ENCODE measurements at regions not wholly inside any gene's neighbourhood (a gene's known extent, or its start where the extent isn't known, plus 50 kb on each side); places are given as distances from the start of the nearest gene placed in this dataset.

DNA sequence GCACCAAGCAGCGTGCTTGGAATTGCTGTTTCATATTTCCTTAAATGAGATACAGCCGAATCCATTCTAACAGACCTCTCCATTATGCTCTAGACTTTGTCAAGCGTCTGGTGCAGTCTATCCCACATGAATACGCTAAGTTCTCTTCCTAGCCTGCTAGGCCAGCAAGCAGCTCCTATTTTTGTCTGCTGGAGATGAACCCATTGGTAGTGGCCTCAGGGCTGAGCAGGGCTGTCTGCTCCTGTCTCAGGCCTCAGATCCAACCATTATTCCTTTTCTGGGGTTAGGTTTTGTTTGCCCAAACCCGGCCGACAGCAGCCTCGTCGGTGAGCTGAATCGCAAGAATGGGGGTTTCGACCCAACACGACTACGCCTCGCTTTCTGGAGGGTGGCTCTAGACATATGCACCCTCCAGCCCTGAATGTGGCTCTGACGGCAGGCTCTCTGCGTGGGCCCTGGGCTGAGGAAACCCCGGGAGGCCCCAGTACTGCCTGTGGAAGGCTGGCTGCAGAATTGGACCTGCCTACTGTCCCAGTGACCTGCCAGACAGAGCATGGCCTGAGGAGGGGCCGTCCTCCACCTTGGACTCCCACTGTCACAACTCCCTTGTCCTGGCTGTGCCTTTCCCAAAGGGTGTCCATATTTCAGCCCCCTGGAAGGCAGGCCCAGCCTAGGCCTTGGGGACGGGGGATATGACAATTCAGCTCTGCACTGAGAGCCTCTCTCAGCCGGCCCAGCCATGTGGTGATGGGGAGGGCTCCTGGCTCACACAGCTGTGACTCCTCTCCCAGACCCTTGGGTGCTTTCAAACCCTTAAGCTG lies 267.9 kb upstream of the TCERG1L start:
- no peak overlapping the region for H3K14ac ChIP-seq (ENCODE audit: insufficient read depth, low read length)
- H2BK120ac ChIP-seq (ENCODE audit: low read depth, low read length, poor library complexity, severe bottlenecking), result no peak overlapping the region
- no peaks in the 10 kb centered on the region; the same call in 1 of the 2 replicates for H3K27me3 Mint-ChIP-seq (ENCODE audit: low read depth)
- H3K4ac ChIP-seq (ENCODE audit: low read depth, low read length), result no peak overlapping the region
- no peak for TF ChIP-seq CTCF (conservative IDR thresholded peaks at IDR 0.05)
- no peak overlapping the region for H2AFZ ChIP-seq (ENCODE audit: low read length)
- H3K4me1 Mint-ChIP-seq, result no peaks in the 10 kb centered on the region; a peak in 1 of 4 replicates
- H3K27me3 ChIP-seq (ENCODE audit: insufficient read depth, low read length), result no peaks in the 10 kb centered on the region
- no peak overlapping the region for H3K18ac ChIP-seq (ENCODE audit: insufficient read length, low read depth, low read length)
- H2BK12ac ChIP-seq (ENCODE audit: insufficient read length, low read depth, low read length), result no peak overlapping the region
- no peaks in the 10 kb centered on the region for H4K20me1 ChIP-seq (ENCODE audit: control insufficient read depth, insufficient read depth, insufficient read length)
- H3K4me3 Mint-ChIP-seq, result no peak overlapping the region; a peak in 1 of 5 replicates
- no peaks in the 10 kb centered on the region for H3K79me2 ChIP-seq (ENCODE audit: insufficient read depth, low read length)
- H3K4me1 ChIP-seq (ENCODE audit: insufficient read depth, low read length), result no peaks in the 10 kb centered on the region
- H3K79me1 ChIP-seq (ENCODE audit: insufficient read depth, low read depth, low read length, poor library complexity, severe bottlenecking), result no peaks in the 10 kb centered on the region
- no peak overlapping the region for H3K4me2 ChIP-seq (ENCODE audit: insufficient read depth, insufficient read length, low read length)
- H2BK5ac ChIP-seq (ENCODE audit: insufficient read length, low read length), result no peak overlapping the region
- H3K9me3 Mint-ChIP-seq, result no peaks in the 10 kb centered on the region
- no peaks in the 10 kb centered on the region; a peak in 1 of 7 replicates for H3K36me3 Mint-ChIP-seq (ENCODE audit: insufficient read depth in 1 of 3, low read depth in 3 of 3)
- H4K5ac ChIP-seq (ENCODE audit: insufficient read length, low read depth, low read length), result no peak overlapping the region
- no CpG with 5 or more reads among the region's 19 CpGs for WGBS (ENCODE audit: extremely low coverage, insufficient read length, low lambda C conversion rate)
- no peak overlapping the region for H3K9ac ChIP-seq (ENCODE audit: extremely low read depth, insufficient read length, low read length)
- H3K9me3 ChIP-seq (ENCODE audit: control insufficient read depth, low read depth, low read length), result no peaks in the 10 kb centered on the region
- no peaks in the 10 kb centered on the region for H3K23me2 ChIP-seq (ENCODE audit: insufficient read length, low read depth, low read length, poor library complexity, severe bottlenecking)
- no peak overlapping the region for H3K56ac ChIP-seq (ENCODE audit: insufficient read length, low read depth, low read length)
- H2AK5ac ChIP-seq (ENCODE audit: insufficient read length, low read length), result no peak overlapping the region
- no peak overlapping the region for H2BK15ac ChIP-seq (ENCODE audit: low read depth, low read length)
- DNase-seq, result no peak
- no peak overlapping the region; a peak in 1 of 7 replicates for H3K27ac Mint-ChIP-seq
- no peak overlapping the region for H4K91ac ChIP-seq (ENCODE audit: insufficient read length, low read depth, low read length)
- H2BK20ac ChIP-seq (ENCODE audit: low read depth, low read length, poor library complexity, severe bottlenecking), result no peak overlapping the region
- H3K27ac ChIP-seq (ENCODE audit: insufficient read length, low read depth, low read length), result no peak overlapping the region
- no peak overlapping the region for H3K23ac ChIP-seq (ENCODE audit: insufficient read length, low read depth, low read length)
- H3T11ph ChIP-seq (ENCODE audit: low read length), result no peak overlapping the region
- H4K8ac ChIP-seq (replicated peaks; ENCODE audit: insufficient read length, low read depth, low read length), result no peak overlapping the region
